Fibroblast of pulmonary artery (primary cell): ENCODE measurements at regions not wholly inside any gene's neighbourhood (a gene's known extent, or its start where the extent isn't known, plus 50 kb on each side); places are given as distances from the start of the nearest gene placed in this dataset.
"Not testable (repeated sequence)": the region's sequence is repeated elsewhere in the genome, so short reads cannot be mapped to it uniquely, and the experiment has no call there.

Source experiments
- DNase-seq: peaks from one replicate; pipeline ENCODE4 v3.0.0-alpha.2; 2010; ENCODE audit warnings: low read depth
- H3K4me3 ChIP-seq: replicated peaks from 2 replicates; pipeline ENCODE4 v1.5.1; 2011; ENCODE audit warnings: low read depth, mild to moderate bottlenecking, control low read depth, low read length, moderate library complexity
- TF ChIP-seq, protein P1 (sequence below): IDR thresholded peaks from 2 replicates; pipeline ENCODE4 v1.5.1; 2011; ENCODE audit warnings: mild to moderate bottlenecking, control low read depth, low read length, inconsistent platforms; ENCODE audit errors: missing control alignments

DNA sequence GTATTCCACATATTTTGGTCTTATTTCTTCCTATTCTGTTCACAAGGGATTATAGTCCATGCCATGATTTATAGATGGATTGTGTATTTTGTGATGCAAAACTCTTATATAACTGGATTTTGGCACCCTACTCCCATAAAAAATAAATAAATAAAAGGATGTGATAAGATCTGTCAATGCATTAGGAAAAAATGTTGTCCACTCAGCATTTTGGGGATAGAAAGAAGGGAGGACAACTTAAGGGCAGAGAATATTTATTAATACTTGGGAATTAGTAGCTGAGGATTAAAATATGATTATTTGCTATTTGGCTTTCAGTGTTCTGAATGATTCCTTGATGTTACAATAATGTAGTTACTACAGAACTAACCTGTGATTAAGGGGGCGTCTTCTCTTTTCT, 682.6 kb downstream of the ZBBX start:
- no peak for DNase-seq
- H3K4me3 ChIP-seq: no peak overlapping the region
- TF ChIP-seq, protein P1, sequence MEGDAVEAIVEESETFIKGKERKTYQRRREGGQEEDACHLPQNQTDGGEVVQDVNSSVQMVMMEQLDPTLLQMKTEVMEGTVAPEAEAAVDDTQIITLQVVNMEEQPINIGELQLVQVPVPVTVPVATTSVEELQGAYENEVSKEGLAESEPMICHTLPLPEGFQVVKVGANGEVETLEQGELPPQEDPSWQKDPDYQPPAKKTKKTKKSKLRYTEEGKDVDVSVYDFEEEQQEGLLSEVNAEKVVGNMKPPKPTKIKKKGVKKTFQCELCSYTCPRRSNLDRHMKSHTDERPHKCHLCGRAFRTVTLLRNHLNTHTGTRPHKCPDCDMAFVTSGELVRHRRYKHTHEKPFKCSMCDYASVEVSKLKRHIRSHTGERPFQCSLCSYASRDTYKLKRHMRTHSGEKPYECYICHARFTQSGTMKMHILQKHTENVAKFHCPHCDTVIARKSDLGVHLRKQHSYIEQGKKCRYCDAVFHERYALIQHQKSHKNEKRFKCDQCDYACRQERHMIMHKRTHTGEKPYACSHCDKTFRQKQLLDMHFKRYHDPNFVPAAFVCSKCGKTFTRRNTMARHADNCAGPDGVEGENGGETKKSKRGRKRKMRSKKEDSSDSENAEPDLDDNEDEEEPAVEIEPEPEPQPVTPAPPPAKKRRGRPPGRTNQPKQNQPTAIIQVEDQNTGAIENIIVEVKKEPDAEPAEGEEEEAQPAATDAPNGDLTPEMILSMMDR: no peak

DNA sequence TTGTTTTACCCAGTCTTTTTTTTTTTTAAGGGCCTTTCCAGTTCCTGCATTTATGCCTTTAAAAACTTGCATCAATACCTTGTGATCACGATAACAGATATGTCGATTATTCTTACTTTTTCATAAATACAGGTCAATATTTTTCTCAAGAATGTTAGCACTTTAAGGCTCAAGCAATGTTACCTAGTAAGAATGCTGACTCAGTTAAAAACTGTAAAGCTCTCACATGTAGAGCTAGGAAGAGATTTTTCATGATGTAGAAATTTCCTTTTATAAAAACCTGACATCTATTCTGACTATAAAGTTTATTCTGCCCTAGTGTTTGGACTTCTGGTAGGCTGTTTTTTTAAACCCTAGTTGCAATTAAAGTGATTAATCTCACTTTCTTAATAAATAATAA, 684.0 kb downstream of the ZBBX start:
- TF ChIP-seq, protein P1: no peak
- no peak overlapping the region for H3K4me3 ChIP-seq
- no peak for DNase-seq

DNA sequence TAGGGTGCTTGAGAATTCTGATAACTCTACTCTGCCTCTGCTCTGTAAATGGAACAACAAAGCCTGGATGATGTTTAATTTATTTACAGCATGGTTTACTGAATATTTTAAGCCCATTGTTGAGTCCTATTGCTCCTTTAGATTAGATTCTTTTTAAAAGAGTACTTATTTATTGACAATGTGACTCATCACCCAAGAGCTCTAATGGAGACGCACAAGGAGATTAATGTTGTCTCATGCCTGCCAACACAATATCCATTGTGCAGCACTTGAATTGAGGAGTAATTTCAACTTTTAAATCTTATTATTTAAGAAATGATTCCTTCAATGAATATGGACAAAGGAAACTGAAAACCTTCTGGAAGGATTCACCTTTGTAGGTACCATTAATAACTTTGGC, 691.4 kb downstream of the ZBBX start:
- TF ChIP-seq, protein P1: no peak
- no peak overlapping the region for H3K4me3 ChIP-seq
- DNase-seq: no peak

DNA sequence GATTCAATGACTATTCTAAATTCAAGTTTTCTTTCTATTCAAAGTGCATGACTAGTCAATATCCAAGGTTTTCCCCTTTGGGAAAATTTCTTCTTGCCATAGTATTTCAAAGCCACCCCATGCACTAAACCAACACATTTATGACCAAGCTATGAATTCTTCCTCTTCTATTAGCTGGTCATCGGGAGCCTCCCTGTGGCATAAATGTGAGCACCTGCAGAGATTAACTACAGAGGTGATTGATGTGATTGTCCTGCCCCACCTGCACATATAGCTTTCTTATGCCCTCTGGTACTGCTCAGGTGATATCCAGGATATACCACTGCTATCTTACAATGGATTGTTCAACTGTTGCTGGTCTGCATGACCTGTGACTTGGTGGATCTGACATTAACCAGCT, 694.9 kb downstream of the ZBBX start:
- TF ChIP-seq, protein P1: no peak
- no peak overlapping the region for H3K4me3 ChIP-seq
- no peak for DNase-seq

DNA sequence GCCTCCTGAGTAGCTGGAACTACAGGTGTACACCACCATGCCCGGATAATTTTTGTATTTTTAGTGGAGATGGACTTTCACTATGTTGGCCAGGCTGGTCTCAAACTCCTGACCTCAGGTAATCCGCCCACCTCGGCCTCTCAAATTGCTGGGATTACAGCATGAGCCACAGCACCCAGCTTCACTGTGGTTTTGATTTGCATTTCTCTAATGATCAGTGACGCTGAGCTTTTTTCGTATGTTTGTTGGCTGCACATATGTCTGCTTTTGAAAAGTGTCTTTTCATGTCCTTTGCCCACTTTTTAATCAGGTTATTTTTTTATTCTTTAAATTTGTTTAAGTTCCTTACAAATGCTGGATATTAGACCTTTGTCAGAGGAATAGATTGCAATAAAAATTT, 696.0 kb downstream of the ZBBX start:
- not testable (repeated sequence) for H3K4me3 ChIP-seq, DNase-seq

DNA sequence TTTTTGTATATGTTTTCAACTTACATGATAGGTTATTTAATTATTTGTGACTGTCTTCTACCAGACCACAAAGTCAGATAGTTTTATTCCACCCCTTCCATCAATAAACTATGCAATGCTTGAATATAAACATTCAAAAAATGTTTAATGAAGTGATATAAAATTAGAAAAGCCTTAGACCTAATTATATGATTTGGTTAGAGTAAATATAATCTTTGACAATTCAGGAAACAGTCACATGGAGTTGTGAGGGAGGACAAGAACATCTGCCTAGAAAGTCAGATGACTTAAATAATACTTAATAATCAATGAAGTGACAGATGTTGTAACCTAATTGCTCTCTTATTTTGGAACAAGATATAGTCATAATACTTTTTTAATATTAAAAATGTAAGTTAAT, 710.3 kb downstream of the ZBBX start:
- H3K4me3 ChIP-seq: no peak overlapping the region
- DNase-seq: no peak
- TF ChIP-seq, protein P1: no peak

DNA sequence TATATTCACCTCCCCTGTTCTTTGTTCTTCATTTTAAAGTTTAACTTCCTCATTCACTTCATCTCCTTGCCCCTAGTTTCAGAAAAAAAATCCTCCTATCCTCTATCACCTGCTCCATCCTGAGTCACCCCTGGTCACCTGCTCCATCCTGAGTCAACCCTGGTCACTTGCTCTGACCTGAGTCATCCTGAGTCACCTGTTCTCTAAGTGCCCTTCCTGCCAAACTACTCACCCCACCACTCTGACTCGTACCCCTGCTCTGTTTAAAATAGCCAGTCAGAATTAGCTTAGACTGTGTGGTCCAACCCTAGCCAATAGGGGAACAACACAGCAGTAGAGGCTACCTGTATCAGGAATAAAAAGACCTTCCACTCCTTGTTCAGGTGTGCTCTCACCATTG, 716.9 kb downstream of the ZBBX start:
- no peak overlapping the region for H3K4me3 ChIP-seq
- DNase-seq: no peak
- TF ChIP-seq, protein P1: no peak

DNA sequence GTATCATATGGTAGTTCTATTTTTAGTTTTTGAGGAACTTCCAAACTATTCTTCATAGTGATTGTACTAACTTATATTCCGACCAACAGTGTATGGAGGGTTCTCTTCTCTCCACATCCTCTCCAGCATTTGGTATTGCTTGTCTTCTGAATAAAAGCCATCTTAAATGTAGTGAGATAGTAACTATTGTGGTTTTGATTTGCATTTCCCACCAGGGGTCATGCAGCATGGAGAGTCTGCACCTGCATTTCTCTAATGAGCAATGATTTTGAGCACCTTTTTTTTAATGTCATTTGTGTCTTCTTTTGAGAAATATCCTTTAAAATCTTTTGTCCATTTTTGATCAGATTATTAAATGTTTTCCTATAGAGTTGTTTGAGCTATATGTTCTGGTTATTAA, 718.5 kb downstream of the ZBBX start:
- no peak overlapping the region for H3K4me3 ChIP-seq
- DNase-seq: no peak
- TF ChIP-seq, protein P1: no peak
